T-helper 2 cell treated with Interferon-gamma antibody and Interleukin-4, amounts not matched to agents 5 μg/mL and 100 μg/mL, for 36 hours (primary cell): ENCODE measurements at regions not wholly inside any gene's neighbourhood (a gene's known extent, or its start where the extent isn't known, plus 50 kb on each side); places are given as distances from the start of the nearest gene placed in this dataset.
"Not testable (repeated sequence)": the region's sequence is repeated elsewhere in the genome, so short reads cannot be mapped to it uniquely, and the experiment has no call there.

Experiments used
- DNase-seq: peaks from one replicate; pipeline ENCODE4 v3.0.0; 2021; ENCODE audit warnings: low spot score
- H3K27ac Mint-ChIP-seq: one replicate; pipeline ENCODE4 v1.8.0; 2021; ENCODE audit warnings: mild to moderate bottlenecking, mixed read lengths
- H3K27me3 Mint-ChIP-seq: one replicate; pipeline ENCODE4 v1.8.0; 2021; ENCODE audit warnings: low read depth, mixed read lengths
- H3K36me3 Mint-ChIP-seq: one replicate; pipeline ENCODE4 v1.8.0; 2021; ENCODE audit warnings: low read depth, mixed read lengths
- H3K4me1 Mint-ChIP-seq: one replicate; pipeline ENCODE4 v1.8.0; 2021; ENCODE audit warnings: low read depth, mixed read lengths
- H3K4me3 Mint-ChIP-seq: one replicate; pipeline ENCODE4 v1.8.0; 2022; ENCODE audit warnings: mild to moderate bottlenecking, moderate library complexity, mixed read lengths
- H3K9me3 Mint-ChIP-seq: one replicate; pipeline ENCODE4 v1.8.0; 2021; ENCODE audit warnings: mixed read lengths

DNA sequence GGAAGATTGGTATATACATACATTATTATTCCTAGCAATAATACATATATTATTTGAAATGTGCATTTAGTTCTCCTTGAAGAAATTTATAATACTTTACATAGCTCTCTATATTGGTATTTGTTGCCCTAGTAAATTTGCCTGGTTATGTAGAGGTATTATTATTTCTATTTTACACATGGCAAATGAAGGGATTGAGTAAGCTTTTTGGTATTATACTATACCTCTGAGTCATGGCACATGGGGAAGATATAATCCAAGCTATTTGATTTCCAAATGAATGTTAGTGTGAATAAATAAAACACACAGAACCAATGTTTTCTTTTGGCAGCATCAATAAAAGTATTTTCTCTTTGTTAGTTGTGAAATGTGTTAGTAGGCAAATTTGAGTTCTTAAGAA, 409.6 kb upstream of the SLC35B3 start:
- no peak overlapping the region for H3K4me3 Mint-ChIP-seq
- no peak for DNase-seq
- peaks cover 2% of the 10 kb centered on the region for H3K4me1 Mint-ChIP-seq
- H3K27ac Mint-ChIP-seq, result no peak overlapping the region
- peaks cover 4% of the 10 kb centered on the region for H3K9me3 Mint-ChIP-seq
- no peaks in the 10 kb centered on the region for H3K36me3 Mint-ChIP-seq
- H3K27me3 Mint-ChIP-seq, result no peaks in the 10 kb centered on the region

DNA sequence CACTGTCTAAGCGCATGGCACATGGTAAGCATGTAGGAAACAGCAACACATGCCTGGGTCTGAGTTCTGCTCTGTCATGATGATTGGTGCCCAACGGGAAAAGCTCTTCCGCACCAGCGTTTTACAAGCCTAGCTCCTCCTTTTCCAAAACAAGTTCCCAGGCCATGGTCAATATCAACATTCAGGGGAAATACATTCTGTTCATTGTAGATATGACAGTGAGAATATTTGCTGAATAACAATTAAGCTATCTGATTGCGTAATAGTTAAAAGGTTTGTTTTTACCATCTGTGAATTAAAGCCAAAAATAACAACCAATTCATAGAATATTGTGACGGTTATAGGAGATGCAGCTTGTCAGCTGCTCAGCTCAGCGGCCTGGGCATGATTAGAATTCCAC, 404.3 kb upstream of the SLC35B3 start:
- Mint-ChIP-seq H3K36me3 (no peaks in the 10 kb centered on the region), H3K9me3 (no peaks in the 10 kb centered on the region), H3K4me3 (no peak overlapping the region), H3K4me1 (no peaks in the 10 kb centered on the region), H3K27ac (no peak overlapping the region), H3K27me3 (no peaks in the 10 kb centered on the region)
- no peak for DNase-seq

- no peaks in the 10 kb centered on the region for H3K4me1 Mint-ChIP-seq
- no peak overlapping the region for H3K4me3 Mint-ChIP-seq
- H3K27ac Mint-ChIP-seq, result no peak overlapping the region
- H3K27me3 Mint-ChIP-seq, result no peaks in the 10 kb centered on the region
- no peaks in the 10 kb centered on the region for H3K36me3 Mint-ChIP-seq
- no peak for DNase-seq
- no peaks in the 10 kb centered on the region for H3K9me3 Mint-ChIP-seq
Observed at GRCh38 chr6:8837343-8837742, 402.0 kb upstream of the SLC35B3 start.

DNA sequence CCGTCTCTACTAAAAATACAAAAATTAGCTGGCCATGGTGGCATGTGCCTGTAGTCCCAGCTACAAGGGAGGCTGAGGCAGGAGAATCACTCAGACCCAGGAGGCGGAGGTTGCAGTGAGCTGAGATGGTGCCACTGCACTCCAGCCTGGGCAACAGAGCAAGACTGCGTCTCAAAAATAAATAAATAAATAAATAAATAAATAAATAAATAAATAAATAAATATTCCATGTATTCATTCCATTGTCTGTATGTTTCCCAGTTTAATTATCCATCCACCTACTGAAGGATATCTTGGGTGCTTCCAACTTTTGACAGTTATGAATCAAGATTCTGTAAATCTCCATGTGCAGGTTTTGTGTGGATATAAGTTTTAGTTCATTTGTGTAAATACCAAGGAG, 397.4 kb upstream of the SLC35B3 start:
- H3K36me3 Mint-ChIP-seq, H3K27me3 Mint-ChIP-seq, H3K4me3 Mint-ChIP-seq, DNase-seq, H3K4me1 Mint-ChIP-seq, H3K9me3 Mint-ChIP-seq, H3K27ac Mint-ChIP-seq: not testable (repeated sequence)

DNA sequence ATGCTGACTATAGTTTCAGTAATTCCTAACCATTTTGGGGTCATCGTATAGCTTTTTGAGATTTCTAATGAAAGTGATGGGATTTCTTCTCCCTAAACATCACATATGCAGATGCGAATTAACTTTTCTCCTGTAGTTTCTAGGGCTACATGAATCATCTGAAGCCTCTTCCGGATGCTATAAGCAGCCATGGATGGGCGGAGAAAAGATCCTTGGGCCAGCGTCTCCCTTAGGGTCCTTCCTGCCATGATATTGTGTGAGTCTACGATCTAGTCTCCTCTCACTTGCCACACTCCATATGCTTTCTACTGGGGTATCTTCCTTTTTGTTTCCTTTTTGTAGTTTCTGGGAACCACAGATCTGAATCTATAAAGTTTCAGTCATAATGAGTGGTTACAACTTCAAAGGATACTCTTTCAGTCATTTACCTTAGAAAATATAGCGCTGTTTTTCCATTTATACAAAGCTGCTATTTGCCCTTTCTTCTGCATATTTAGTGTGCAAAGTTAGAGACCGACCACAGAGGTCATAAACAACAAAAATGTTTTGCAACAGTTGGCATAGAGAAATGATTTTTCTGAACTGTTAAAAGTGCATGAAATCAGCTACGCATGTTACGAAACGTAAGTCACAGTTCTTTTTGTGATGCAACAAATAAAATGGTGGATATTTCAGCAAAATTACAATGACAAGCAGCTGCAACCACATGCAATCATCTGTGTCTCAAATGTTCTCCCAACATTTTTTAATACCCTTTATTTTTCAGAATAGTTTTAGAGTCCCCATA, 396.2 kb upstream of the SLC35B3 start:
- Mint-ChIP-seq H3K9me3 (no peaks in the 10 kb centered on the region), H3K27me3 (no peaks in the 10 kb centered on the region), H3K4me1 (no peaks in the 10 kb centered on the region), H3K27ac (no peak overlapping the region), H3K4me3 (no peak overlapping the region), H3K36me3 (no peaks in the 10 kb centered on the region)
- DNase-seq, result no peak

DNA sequence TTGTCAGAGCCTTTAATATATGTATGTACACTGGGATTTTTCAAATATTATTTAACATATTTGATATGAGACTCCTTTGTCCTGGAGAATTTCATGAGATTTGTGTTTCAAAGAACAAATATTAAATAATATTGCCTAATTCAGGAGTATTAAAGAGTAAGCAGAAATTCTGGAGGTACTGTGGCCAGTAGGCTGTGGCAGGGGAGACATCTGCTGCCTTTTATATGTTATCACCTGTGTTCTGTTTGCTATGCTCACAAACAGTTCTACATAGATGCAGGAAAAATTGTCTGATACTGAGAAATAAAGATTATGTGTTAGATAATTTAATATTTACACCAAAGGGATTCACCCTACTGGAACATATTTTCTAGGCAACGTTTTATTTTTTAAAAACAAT, 395.4 kb upstream of the SLC35B3 start:
- Mint-ChIP-seq H3K36me3 (no peaks in the 10 kb centered on the region), H3K9me3 (no peaks in the 10 kb centered on the region), H3K4me3 (no peak overlapping the region), H3K27me3 (no peaks in the 10 kb centered on the region), H3K4me1 (no peaks in the 10 kb centered on the region), H3K27ac (no peak overlapping the region)
- no peak for DNase-seq

GRCh38 chr6:8829796-8830195, 394.5 kb upstream of the SLC35B3 start:
- no peak for DNase-seq
- H3K4me1 Mint-ChIP-seq, result no peaks in the 10 kb centered on the region
- no peaks in the 10 kb centered on the region for H3K27me3 Mint-ChIP-seq
- no peaks in the 10 kb centered on the region for H3K36me3 Mint-ChIP-seq
- H3K27ac Mint-ChIP-seq, result no peak overlapping the region
- H3K4me3 Mint-ChIP-seq, result no peak overlapping the region
- H3K9me3 Mint-ChIP-seq, result no peaks in the 10 kb centered on the region

GRCh38 chr6:8829296-8829695, 394.0 kb upstream of the SLC35B3 start:
- Mint-ChIP-seq H3K36me3 (no peaks in the 10 kb centered on the region), H3K9me3 (no peaks in the 10 kb centered on the region), H3K4me3 (no peak overlapping the region), H3K27me3 (no peaks in the 10 kb centered on the region), H3K27ac (no peak overlapping the region), H3K4me1 (no peaks in the 10 kb centered on the region)
- no peak for DNase-seq

DNA sequence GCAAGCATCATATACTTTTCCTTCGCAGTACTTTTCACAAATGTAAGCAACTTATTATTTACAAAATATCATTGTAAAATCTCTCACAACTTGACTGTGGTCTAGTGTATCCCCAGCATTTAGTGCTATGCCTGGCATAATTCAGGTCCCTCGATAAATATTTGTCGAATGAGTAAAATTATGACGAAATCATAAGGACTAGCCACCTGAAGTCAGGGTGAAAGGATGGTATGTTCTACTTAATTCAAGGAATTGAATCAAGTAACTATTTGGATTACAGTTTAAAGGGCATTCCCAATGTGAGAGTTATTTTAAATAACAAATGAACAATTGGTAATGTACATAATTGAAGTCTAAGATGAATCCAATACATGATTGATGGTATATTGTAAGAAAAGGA, 393.0 kb upstream of the SLC35B3 start:
- DNase-seq, result no peak
- Mint-ChIP-seq H3K4me1 (no peaks in the 10 kb centered on the region), H3K27me3 (no peaks in the 10 kb centered on the region), H3K9me3 (no peaks in the 10 kb centered on the region), H3K4me3 (no peak overlapping the region), H3K27ac (no peak overlapping the region), H3K36me3 (no peaks in the 10 kb centered on the region)

DNA sequence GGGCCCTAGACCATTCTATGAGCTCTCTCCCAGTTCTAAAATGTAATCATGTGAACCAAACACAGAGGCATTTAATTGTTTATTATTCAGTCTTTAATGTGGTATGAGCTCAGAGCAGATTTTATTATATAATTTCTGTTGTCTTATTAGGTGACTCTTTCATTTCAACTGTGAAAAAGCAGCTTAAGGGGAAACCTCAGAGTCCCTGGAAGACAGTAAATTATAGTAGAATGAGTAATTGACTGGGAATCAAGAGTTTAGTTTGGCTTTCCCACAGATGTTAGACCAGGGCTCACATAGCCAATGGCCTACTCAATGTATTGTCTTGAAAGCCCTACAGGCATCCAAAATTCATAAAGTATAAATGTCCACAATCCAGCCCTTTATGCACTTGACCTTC, 390.4 kb upstream of the SLC35B3 start:
- no peaks in the 10 kb centered on the region for H3K4me1 Mint-ChIP-seq
- no peaks in the 10 kb centered on the region for H3K9me3 Mint-ChIP-seq
- H3K27ac Mint-ChIP-seq, result no peak overlapping the region
- H3K36me3 Mint-ChIP-seq, result no peaks in the 10 kb centered on the region
- no peak overlapping the region for H3K4me3 Mint-ChIP-seq
- no peak for DNase-seq
- H3K27me3 Mint-ChIP-seq, result no peaks in the 10 kb centered on the region

DNA sequence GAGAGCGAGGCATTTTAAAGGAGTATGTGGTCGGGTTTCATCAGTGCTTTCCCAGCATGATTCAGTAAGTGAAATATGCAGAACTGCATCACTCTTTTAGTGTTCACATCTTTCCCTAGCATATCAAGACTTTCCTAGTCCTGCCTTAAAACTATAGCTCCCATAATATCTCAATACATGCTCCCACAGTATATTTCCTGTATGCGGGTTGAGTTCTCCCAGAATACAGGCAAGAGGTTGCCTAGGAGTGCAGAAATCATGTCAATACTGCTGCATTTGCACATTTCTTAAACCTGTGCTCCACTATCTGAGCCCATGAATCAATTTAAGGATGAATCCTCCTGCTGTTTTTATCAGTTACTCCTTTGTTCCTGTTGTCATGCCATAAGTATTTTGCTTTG, 386.6 kb upstream of the SLC35B3 start:
- Mint-ChIP-seq H3K9me3 (no peaks in the 10 kb centered on the region), H3K36me3 (no peaks in the 10 kb centered on the region), H3K4me3 (no peak overlapping the region), H3K4me1 (no peaks in the 10 kb centered on the region), H3K27ac (no peak overlapping the region), H3K27me3 (no peaks in the 10 kb centered on the region)
- DNase-seq, result no peak

- no peaks in the 10 kb centered on the region for H3K36me3 Mint-ChIP-seq
- H3K9me3 Mint-ChIP-seq, result no peaks in the 10 kb centered on the region
- no peaks in the 10 kb centered on the region for H3K27me3 Mint-ChIP-seq
- no peak overlapping the region for H3K27ac Mint-ChIP-seq
- no peak overlapping the region for H3K4me3 Mint-ChIP-seq
- no peaks in the 10 kb centered on the region for H3K4me1 Mint-ChIP-seq
- DNase-seq, result no peak
Observed at GRCh38 chr6:8820313-8820712, 385.0 kb upstream of the SLC35B3 start.

- no peak overlapping the region for H3K27ac Mint-ChIP-seq
- H3K4me1 Mint-ChIP-seq, result no peaks in the 10 kb centered on the region
- no peaks in the 10 kb centered on the region for H3K9me3 Mint-ChIP-seq
- no peak for DNase-seq
- no peaks in the 10 kb centered on the region for H3K36me3 Mint-ChIP-seq
- no peaks in the 10 kb centered on the region for H3K27me3 Mint-ChIP-seq
- H3K4me3 Mint-ChIP-seq, result no peak overlapping the region
Observed at GRCh38 chr6:8819446-8819845, 384.1 kb upstream of the SLC35B3 start.

- Mint-ChIP-seq H3K4me1 (no peaks in the 10 kb centered on the region), H3K9me3 (no peaks in the 10 kb centered on the region), H3K27me3 (no peaks in the 10 kb centered on the region), H3K27ac (no peak overlapping the region), H3K36me3 (no peaks in the 10 kb centered on the region), H3K4me3 (no peak overlapping the region)
- no peak for DNase-seq
Observed at GRCh38 chr6:8814440-8815000, 379.2 kb upstream of the SLC35B3 start.

DNA sequence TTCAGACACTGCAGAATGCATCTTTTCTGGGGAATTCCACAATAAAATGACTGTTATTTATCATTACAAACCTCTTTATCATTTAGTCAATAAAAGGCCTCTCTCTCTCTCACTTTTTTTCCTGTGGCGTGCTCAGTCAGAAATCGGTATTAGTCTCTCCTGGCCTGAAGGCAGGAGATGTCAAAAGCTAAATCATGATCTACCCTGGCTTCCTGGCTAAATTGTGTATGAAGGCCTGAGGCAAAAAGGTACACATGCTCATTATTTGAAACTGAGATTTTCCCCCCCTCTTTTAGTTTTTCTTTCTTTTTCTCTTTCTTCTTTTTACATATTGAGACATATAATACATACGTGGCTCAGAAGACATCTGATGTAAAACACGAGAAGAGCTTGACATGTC, 375.0 kb upstream of the SLC35B3 start:
- Mint-ChIP-seq H3K27ac (no peak overlapping the region), H3K27me3 (no peaks in the 10 kb centered on the region), H3K4me1 (no peaks in the 10 kb centered on the region), H3K4me3 (no peak overlapping the region), H3K36me3 (no peaks in the 10 kb centered on the region), H3K9me3 (no peaks in the 10 kb centered on the region)
- DNase-seq, result no peak
